ENCODE measurements at regions not wholly inside any gene's neighbourhood (a gene's known extent, or its start where the extent isn't known, plus 50 kb on each side); places are given as distances from the start of the nearest gene placed in this dataset.

DNA sequence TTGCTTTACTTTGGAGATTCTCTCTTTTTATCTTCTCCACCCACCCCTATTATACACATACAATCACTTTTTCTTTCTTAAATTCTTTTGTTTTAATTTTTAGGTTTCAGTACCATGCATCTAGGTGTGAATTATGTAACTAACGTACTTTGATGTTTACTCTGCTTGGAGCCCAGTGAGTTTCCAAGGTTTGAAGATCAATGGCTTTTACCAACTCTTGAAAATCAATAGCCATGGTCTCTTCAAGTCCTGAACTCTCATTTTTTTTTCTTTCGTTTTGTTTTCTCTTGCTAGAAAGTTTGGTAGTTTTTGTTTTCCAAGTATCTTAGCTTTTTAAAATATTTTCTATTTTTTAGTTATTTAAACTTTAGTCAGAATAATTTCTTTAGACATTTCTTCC lies 417.2 kb downstream of the ZBBX start:
- intact Hi-C loops (cut with DNase I) = no loop called here
- no peak for DNase-seq
- Histone ChIP-seq H3K4me3 (no peak overlapping the region), H3K9ac (ENCODE audit: low read depth in 2 of 2, low read length in 2 of 2) (no peak overlapping the region), H3K4me1 (no peaks in the 10 kb centered on the region), H3K36me3 (no peaks in the 10 kb centered on the region), H3K9me3 (no peaks in the 10 kb centered on the region), H3K27ac (no peak overlapping the region), H3K27me3 (no peaks in the 10 kb centered on the region)
- TF ChIP-seq, protein P1, sequence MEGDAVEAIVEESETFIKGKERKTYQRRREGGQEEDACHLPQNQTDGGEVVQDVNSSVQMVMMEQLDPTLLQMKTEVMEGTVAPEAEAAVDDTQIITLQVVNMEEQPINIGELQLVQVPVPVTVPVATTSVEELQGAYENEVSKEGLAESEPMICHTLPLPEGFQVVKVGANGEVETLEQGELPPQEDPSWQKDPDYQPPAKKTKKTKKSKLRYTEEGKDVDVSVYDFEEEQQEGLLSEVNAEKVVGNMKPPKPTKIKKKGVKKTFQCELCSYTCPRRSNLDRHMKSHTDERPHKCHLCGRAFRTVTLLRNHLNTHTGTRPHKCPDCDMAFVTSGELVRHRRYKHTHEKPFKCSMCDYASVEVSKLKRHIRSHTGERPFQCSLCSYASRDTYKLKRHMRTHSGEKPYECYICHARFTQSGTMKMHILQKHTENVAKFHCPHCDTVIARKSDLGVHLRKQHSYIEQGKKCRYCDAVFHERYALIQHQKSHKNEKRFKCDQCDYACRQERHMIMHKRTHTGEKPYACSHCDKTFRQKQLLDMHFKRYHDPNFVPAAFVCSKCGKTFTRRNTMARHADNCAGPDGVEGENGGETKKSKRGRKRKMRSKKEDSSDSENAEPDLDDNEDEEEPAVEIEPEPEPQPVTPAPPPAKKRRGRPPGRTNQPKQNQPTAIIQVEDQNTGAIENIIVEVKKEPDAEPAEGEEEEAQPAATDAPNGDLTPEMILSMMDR (IDR thresholded peaks at IDR 0.05) = no peak

DNA sequence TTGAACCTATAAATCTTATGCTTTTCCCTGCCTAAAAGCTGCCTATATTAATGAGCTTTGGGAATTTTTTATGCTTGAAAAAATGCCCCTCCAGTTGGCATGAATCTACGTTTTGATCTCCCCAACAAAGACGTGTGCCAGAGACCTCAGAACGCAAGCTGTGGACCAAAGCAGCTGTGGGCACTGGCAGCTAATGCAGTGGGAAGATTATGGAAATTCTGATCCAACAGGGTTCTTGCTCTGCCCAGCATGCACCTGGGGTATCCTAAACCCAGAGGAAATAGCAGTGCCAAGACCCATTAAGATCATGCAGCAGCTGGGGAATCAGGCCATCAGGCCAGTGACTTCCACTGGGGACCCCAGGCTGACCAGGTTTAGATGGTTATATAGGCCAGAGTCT lies 423.0 kb downstream of the ZBBX start:
- Histone ChIP-seq H3K27me3 (no peaks in the 10 kb centered on the region), H3K27ac (no peak overlapping the region), H3K9me3 (no peaks in the 10 kb centered on the region), H3K4me1 (no peaks in the 10 kb centered on the region), H3K9ac (ENCODE audit: low read depth in 2 of 2, low read length in 2 of 2) (no peak overlapping the region), H3K36me3 (no peaks in the 10 kb centered on the region), H3K4me3 (no peak overlapping the region)
- intact Hi-C loops (cut with DNase I) = no loop called here
- TF ChIP-seq, protein P1 (IDR thresholded peaks at IDR 0.05) = no peak
- DNase-seq = no peak

DNA sequence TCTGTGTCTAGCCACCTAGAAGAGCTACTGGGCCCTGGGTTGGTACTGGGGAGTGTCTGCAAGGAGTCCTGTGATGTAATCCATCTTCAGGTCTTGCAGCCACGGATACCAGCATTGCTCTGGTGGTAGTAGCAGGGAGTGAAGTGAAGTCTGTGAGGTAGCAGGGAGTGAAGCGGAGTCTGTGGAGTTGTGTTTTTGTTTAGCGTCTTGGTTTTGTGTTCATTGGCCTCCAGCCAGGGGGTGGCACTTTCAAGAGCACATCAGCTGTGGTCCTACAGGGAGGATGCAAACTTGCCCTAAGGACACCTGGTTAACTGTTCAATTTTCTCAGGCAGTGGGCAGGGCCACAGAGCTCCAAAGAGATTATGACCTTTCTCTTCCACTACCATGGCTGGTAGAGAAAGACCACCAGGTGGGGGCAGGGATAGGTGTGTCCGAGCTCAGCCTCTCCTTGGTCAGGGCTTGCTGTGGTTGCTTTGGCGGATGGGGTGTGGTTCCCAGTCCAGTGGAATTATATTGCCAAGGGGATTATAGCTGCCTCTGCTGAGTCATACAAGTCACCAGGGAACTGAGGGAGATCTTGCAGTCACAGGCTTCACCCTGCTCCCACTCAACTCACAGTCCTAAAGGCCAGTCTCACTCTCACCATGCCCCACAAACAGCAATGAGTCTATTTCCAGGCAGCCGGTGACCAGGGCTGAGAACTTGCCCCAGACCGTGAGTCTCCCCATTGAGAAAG lies 424.7 kb downstream of the ZBBX start:
- intact Hi-C loops (cut with DNase I) = no loop called here
- no peak for DNase-seq
- TF ChIP-seq, protein P1 (IDR thresholded peaks at IDR 0.05) = no peak
- no peak overlapping the region for H3K4me3 ChIP-seq
- no peaks in the 10 kb centered on the region for H3K27me3 ChIP-seq
- no peaks in the 10 kb centered on the region for H3K36me3 ChIP-seq
- H3K27ac ChIP-seq = no peak overlapping the region
- no peaks in the 10 kb centered on the region for H3K4me1 ChIP-seq
- no peaks in the 10 kb centered on the region for H3K9me3 ChIP-seq
- H3K9ac ChIP-seq (ENCODE audit: low read depth in 2 of 2, low read length in 2 of 2) = no peak overlapping the region

DNA sequence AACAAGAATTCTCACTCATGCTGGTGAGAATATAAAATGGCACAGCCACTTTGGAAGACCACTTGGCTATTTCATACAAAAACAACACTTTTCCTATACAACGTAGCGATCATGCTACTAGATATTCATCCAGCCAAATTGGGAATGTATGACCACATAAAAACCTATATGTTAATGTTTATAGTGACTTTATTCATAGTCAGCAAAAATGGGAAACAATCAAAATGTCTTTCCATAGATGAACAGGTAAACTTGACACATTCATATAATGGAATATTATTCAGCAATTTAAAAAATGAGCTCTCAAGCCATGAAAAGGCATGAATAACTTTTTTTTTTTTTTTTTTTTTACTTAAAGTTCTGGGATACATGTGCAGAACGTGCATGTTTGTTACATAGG lies 445.2 kb downstream of the ZBBX start:
- intact Hi-C loops (cut with DNase I) = no loop called here
- Histone ChIP-seq H3K27me3 (no peaks in the 10 kb centered on the region), H3K36me3 (no peaks in the 10 kb centered on the region), H3K9me3 (no peaks in the 10 kb centered on the region), H3K4me1 (no peaks in the 10 kb centered on the region), H3K27ac (no peak overlapping the region), H3K9ac (ENCODE audit: low read depth in 2 of 2, low read length in 2 of 2) (no peak overlapping the region), H3K4me3 (no peak overlapping the region)
- no peak for DNase-seq
- TF ChIP-seq, protein P1 (IDR thresholded peaks at IDR 0.05) = no peak

DNA sequence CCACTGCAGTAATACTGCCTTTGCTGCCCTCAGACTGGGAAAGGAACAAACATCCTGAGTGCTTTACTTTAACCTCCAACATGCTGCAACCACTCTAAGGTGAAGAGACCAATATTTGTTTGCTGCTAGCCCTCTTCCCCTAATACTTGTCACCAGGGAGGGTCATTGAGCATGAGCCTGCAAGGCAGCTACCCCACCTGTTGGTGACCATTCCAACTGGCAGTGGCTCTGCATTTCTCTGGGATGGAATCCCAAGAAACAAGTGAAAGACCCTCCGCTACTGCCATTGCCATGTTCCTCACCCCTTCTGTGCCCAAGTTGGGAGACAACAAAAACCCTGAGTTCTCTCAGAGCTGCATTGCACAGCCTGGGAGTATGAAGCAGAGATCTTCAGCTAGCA lies 462.7 kb downstream of the ZBBX start:
- no peaks in the 10 kb centered on the region for H3K4me1 ChIP-seq
- H3K9me3 ChIP-seq = no peaks in the 10 kb centered on the region
- no peak for DNase-seq
- TF ChIP-seq, protein P1 (IDR thresholded peaks at IDR 0.05) = no peak
- no peaks in the 10 kb centered on the region for H3K36me3 ChIP-seq
- no peaks in the 10 kb centered on the region for H3K27me3 ChIP-seq
- intact Hi-C loops (cut with DNase I) = no loop called here
- no peak overlapping the region for H3K27ac ChIP-seq
- H3K4me3 ChIP-seq = no peak overlapping the region
- no peak overlapping the region for H3K9ac ChIP-seq (ENCODE audit: low read depth in 2 of 2, low read length in 2 of 2)
